ENCODE measurements at regions not wholly inside any gene's neighbourhood (a gene's known extent, or its start where the extent isn't known, plus 50 kb on each side); places are given as distances from the start of the nearest gene placed in this dataset.

DNA sequence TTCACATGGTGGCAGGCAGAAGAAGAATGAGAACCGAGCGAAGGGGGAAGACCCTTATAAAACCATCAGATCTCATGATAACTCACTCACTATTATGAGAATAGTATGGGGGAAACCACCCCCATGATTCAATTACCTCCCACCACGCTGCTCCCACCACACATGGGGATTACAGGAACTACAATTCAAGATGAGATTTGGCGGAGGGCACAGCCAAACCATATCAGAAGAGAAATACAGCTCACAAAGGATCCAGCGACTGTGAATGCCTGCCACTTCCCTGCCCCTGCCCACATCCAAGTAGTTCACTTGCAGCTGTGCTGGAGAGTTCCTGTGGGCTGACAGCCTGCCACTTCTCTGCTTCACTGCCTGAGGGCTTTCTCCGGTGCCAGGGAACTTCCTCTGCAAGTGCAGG, 148.7 kb downstream of the C7orf25 start:
- no peaks in the 10 kb centered on the region for H3K27me3 ChIP-seq
- no peak overlapping the region for H3K27ac ChIP-seq
- no peak for ATAC-seq
- 71 to 79% (median 79%) methylated on average over 6 of the region's 6 CpGs for WGBS, 4 donors
- TF ChIP-seq POLR2A (IDR thresholded peaks at IDR 0.05), result no peak
- TF ChIP-seq, protein P1, sequence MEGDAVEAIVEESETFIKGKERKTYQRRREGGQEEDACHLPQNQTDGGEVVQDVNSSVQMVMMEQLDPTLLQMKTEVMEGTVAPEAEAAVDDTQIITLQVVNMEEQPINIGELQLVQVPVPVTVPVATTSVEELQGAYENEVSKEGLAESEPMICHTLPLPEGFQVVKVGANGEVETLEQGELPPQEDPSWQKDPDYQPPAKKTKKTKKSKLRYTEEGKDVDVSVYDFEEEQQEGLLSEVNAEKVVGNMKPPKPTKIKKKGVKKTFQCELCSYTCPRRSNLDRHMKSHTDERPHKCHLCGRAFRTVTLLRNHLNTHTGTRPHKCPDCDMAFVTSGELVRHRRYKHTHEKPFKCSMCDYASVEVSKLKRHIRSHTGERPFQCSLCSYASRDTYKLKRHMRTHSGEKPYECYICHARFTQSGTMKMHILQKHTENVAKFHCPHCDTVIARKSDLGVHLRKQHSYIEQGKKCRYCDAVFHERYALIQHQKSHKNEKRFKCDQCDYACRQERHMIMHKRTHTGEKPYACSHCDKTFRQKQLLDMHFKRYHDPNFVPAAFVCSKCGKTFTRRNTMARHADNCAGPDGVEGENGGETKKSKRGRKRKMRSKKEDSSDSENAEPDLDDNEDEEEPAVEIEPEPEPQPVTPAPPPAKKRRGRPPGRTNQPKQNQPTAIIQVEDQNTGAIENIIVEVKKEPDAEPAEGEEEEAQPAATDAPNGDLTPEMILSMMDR (IDR thresholded peaks at IDR 0.05), result no peak
- no peaks in the 10 kb centered on the region for H3K4me1 ChIP-seq
- intact Hi-C loops (cut with DNase I), result no loop called here
- H3K36me3 ChIP-seq, result no peaks in the 10 kb centered on the region
- peaks cover 0 to 11% (median 0%) of the 10 kb centered on the region in 12 donors for H3K9me3 ChIP-seq
- no peak for DNase-seq
- H3K4me3 ChIP-seq, result no peak overlapping the region

DNA sequence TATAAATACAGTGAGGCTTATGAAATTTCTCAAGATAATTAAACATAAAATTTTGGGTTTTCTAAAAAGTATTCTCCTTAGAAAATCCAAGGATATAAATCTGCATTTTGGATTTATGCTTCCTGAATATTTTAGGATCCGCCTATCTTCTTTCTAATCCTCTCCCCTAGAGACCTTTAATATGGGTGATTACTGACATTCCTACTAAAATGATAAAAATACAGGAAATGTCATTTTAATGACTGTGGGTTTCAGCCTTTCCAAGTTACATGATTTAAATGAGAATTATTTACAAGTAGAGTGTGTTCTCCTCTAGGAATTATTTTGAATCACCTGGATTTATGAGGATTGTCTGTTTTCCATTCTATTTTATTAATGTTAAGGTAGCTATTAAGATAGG, 150.4 kb downstream of the C7orf25 start:
- Histone ChIP-seq H3K4me3 (no peak overlapping the region), H3K27me3 (no peaks in the 10 kb centered on the region), H3K36me3 (no peaks in the 10 kb centered on the region), H3K27ac (no peak overlapping the region), H3K9me3 (peaks cover 0 to 11% (median 0%) of the 10 kb centered on the region in 12 donors), H3K4me1 (no peaks in the 10 kb centered on the region)
- 64 to 71% (median 65%) methylated on average over 1 of the region's 1 CpG for WGBS, 4 donors
- no peak for ATAC-seq
- no peak for TF ChIP-seq POLR2A (IDR thresholded peaks at IDR 0.05)
- TF ChIP-seq, protein P1 (IDR thresholded peaks at IDR 0.05), result no peak
- intact Hi-C loops (cut with DNase I), result no loop called here
- no peak for DNase-seq

DNA sequence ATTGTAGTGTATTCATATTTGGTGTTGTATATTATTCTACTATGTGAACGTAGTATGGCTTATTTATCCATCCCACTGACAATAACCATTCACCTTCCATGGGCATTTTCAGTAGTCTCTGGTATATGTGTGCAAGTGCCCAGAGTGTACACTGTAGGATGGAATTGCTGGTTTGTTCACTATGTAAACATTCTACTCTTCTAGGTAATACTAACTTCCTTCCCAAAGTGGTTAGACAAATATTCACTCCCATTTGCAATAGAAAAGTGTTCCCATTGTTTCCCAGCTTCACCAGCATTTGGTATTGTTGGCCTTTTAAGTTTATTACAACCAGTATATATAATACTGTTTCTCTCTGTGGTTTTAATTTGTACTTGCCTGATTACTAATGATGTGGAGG, 153.7 kb downstream of the C7orf25 start:
- Histone ChIP-seq H3K4me1 (peaks cover 0 to 11% (median 0%) of the 10 kb centered on the region in 12 donors), H3K4me3 (no peak overlapping the region), H3K27ac (no peak overlapping the region), H3K9me3 (peaks cover 0 to 11% (median 0%) of the 10 kb centered on the region in 12 donors), H3K27me3 (no peaks in the 10 kb centered on the region), H3K36me3 (no peaks in the 10 kb centered on the region)
- DNase-seq (no peak), ATAC-seq (no peak)
- WGBS, 4 donors, result 76 to 86% (median 82%) methylated on average over 1 of the region's 1 CpG
- TF ChIP-seq, protein P1 (IDR thresholded peaks at IDR 0.05), result no peak
- TF ChIP-seq POLR2A (IDR thresholded peaks at IDR 0.05), result no peak
- intact Hi-C loops (cut with DNase I), result no loop called here

DNA sequence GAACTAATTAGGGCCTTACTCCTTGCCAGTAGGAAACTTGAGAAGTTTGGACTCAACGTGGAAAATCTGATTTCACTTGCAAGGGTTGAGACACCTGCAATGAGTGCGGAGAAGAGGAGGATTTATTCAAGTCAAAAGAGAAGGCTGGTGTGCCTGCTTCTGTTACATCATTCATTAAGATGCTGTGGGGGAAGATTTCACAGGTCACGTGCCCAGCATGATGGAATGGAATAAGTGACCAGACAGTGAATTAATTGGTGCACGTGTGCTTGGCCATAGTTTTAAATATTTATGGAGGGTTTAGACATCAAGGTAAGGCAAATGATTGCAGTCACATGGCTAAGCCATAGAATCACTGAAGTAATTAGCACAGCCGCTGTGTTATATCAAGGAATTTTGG, 155.0 kb downstream of the C7orf25 start:
- H3K4me1 ChIP-seq, result peaks cover 0 to 13% (median 0%) of the 10 kb centered on the region in 12 donors
- DNase-seq, result no peak
- no peak overlapping the region for H3K4me3 ChIP-seq
- intact Hi-C loops (cut with DNase I), result no loop called here
- no peak for TF ChIP-seq POLR2A (IDR thresholded peaks at IDR 0.05)
- TF ChIP-seq, protein P1 (IDR thresholded peaks at IDR 0.05), result no peak
- H3K27me3 ChIP-seq, result no peaks in the 10 kb centered on the region
- WGBS, 4 donors, result 74 to 80% (median 78%) methylated on average over 5 of the region's 5 CpGs
- no peaks in the 10 kb centered on the region for H3K36me3 ChIP-seq
- ATAC-seq, result no peak
- H3K27ac ChIP-seq, result no peak overlapping the region
- peaks cover 0 to 11% (median 0%) of the 10 kb centered on the region in 12 donors for H3K9me3 ChIP-seq

All from heart left ventricle (tissue), 16 donors.